ENCODE measurements at regions not wholly inside any gene's neighbourhood (a gene's known extent, or its start where the extent isn't known, plus 50 kb on each side); places are given as distances from the start of the nearest gene placed in this dataset.

DNA sequence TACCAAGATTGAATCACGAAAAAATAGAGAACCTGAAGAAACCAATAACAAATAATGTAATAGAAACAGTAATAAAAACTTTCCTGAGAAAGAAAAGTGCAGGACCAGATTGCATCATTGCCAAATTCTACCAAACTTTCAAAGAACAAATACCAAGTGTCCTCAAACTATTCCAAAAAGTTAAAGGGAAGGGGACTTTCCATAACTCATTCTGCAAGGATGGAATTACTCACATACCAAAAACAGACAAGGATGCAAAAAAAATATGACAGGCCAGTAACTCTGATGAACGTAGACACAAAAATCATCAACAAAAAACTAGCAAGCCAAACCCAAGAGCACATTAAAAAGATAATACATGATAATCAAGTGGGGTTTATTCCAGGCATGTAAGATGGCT lies 172.3 kb upstream of the SLC35G4 start (continued):
- TF ChIP-seq, protein P1, sequence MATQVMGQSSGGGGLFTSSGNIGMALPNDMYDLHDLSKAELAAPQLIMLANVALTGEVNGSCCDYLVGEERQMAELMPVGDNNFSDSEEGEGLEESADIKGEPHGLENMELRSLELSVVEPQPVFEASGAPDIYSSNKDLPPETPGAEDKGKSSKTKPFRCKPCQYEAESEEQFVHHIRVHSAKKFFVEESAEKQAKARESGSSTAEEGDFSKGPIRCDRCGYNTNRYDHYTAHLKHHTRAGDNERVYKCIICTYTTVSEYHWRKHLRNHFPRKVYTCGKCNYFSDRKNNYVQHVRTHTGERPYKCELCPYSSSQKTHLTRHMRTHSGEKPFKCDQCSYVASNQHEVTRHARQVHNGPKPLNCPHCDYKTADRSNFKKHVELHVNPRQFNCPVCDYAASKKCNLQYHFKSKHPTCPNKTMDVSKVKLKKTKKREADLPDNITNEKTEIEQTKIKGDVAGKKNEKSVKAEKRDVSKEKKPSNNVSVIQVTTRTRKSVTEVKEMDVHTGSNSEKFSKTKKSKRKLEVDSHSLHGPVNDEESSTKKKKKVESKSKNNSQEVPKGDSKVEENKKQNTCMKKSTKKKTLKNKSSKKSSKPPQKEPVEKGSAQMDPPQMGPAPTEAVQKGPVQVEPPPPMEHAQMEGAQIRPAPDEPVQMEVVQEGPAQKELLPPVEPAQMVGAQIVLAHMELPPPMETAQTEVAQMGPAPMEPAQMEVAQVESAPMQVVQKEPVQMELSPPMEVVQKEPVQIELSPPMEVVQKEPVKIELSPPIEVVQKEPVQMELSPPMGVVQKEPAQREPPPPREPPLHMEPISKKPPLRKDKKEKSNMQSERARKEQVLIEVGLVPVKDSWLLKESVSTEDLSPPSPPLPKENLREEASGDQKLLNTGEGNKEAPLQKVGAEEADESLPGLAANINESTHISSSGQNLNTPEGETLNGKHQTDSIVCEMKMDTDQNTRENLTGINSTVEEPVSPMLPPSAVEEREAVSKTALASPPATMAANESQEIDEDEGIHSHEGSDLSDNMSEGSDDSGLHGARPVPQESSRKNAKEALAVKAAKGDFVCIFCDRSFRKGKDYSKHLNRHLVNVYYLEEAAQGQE (IDR thresholded peaks at IDR 0.05) = no peak
- TF ChIP-seq FOXA1 (IDR thresholded peaks at IDR 0.05) (no peak), HNF4A (conservative IDR thresholded peaks at IDR 0.05) (no peak), NR2F2 (IDR thresholded peaks at IDR 0.05) (no peak)
- TF ChIP-seq, protein P2, sequence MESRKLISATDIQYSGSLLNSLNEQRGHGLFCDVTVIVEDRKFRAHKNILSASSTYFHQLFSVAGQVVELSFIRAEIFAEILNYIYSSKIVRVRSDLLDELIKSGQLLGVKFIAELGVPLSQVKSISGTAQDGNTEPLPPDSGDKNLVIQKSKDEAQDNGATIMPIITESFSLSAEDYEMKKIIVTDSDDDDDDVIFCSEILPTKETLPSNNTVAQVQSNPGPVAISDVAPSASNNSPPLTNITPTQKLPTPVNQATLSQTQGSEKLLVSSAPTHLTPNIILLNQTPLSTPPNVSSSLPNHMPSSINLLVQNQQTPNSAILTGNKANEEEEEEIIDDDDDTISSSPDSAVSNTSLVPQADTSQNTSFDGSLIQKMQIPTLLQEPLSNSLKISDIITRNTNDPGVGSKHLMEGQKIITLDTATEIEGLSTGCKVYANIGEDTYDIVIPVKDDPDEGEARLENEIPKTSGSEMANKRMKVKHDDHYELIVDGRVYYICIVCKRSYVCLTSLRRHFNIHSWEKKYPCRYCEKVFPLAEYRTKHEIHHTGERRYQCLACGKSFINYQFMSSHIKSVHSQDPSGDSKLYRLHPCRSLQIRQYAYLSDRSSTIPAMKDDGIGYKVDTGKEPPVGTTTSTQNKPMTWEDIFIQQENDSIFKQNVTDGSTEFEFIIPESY (IDR thresholded peaks at IDR 0.05) = no peak

DNA sequence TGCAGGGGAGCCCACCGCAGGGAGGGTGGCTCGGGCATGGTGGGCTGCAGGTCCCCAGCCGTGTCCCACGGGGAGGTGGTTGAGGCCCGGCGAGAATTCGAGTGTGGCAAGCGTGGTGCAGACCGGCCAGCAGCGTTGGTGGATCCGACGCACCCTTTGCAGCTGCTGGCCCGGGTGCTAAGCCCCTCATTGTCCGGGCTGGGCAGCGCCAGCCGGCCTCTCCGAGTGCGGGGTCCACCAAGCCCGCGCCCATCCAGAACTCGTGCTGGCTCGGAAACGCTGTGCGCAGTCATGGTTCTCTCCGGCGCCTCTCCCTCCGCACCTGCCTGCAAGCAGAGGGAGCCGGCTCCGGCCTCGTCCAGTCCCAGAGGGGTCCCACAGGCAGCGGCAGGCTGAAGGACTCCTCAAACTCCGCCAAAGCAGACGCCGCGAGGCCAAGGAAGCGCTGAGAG lies 177.0 kb upstream of the SLC35G4 start:
- TF ChIP-seq, protein P1 (IDR thresholded peaks at IDR 0.05) = no peak
- TF ChIP-seq, protein P3, sequence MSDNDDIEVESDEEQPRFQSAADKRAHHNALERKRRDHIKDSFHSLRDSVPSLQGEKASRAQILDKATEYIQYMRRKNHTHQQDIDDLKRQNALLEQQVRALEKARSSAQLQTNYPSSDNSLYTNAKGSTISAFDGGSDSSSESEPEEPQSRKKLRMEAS (IDR thresholded peaks at IDR 0.05) = no peak
- TF ChIP-seq FOXA2 (IDR thresholded peaks at IDR 0.05) (no peak), NR2F2 (IDR thresholded peaks at IDR 0.05) (no peak), HNF4A (conservative IDR thresholded peaks at IDR 0.05) (no peak), GABPA (IDR thresholded peaks at IDR 0.05 in 1 of 2, conservative IDR thresholded peaks at IDR 0.05 in 1 of 2) (no peak), YY1 (IDR thresholded peaks at IDR 0.05) (no peak), RXRA (IDR thresholded peaks at IDR 0.05) (no peak), RAD21 (IDR thresholded peaks at IDR 0.05) (no peak)
- Histone ChIP-seq H3K27me3 (ENCODE audit: control insufficient read depth in 4 of 4, insufficient read depth in 4 of 4, low read length in 3 of 4) (no peaks in the 10 kb centered on the region), H3K9ac (ENCODE audit: low read depth in 1 of 2, low read length in 2 of 2) (no peak overlapping the region), H3K9me3 (ENCODE audit: control insufficient read depth in 4 of 4, low read length in 3 of 4) (no peaks in the 10 kb centered on the region), H3K27ac (ENCODE audit: low read depth in 1 of 2, low read length in 2 of 2) (no peak overlapping the region), H3K4me1 (ENCODE audit: control insufficient read depth in 4 of 4, insufficient read depth in 4 of 4, low read length in 3 of 4) (no peaks in the 10 kb centered on the region), H3K36me3 (ENCODE audit: control insufficient read depth in 4 of 4, insufficient read depth in 3 of 4, low read depth in 1 of 4, low read length in 3 of 4) (no peaks in the 10 kb centered on the region), H3K4me3 (ENCODE audit: low read depth in 1 of 3, low read length in 3 of 3) (no peak overlapping the region)
- DNase-seq (ENCODE audit: low spot score) = no peak
- WGBS = 93% methylated on average over 36 of the region's 36 CpGs

DNA sequence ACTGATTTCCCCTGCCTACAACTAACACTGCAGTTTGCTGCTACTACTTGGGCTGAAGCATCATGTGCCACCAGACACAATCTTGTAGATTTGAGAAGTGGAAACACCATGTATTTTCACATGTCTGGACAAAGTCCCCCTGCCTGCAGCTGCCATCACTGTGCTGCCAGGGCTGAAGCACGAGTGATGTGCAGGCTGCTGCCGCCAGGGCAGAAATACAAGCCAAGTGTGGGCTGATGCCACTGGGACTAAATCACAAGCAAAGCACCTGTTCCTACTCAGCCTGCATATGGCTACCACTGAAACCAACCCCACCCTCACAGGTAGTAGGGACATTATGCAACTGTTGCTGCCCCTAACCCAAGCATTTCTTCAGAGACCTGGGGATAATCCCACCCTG lies 179.5 kb upstream of the SLC35G4 start:
- H3K9ac ChIP-seq (ENCODE audit: low read depth in 1 of 2, low read length in 2 of 2) = no peak overlapping the region
- no peak overlapping the region for H3K27ac ChIP-seq (ENCODE audit: low read depth in 1 of 2, low read length in 2 of 2)
- H3K9me3 ChIP-seq (ENCODE audit: control insufficient read depth in 4 of 4, low read length in 3 of 4) = no peaks in the 10 kb centered on the region
- DNase-seq (ENCODE audit: low spot score) = no peak
- TF ChIP-seq, protein P3 (IDR thresholded peaks at IDR 0.05) = no peak
- TF ChIP-seq RAD21 (IDR thresholded peaks at IDR 0.05) = no peak
- no peak for TF ChIP-seq FOXA1 (IDR thresholded peaks at IDR 0.05)
- no peak for TF ChIP-seq EGR1 (IDR thresholded peaks at IDR 0.05; ENCODE audit: low read depth in 2 of 2)
- no peak overlapping the region for H3K4me3 ChIP-seq (ENCODE audit: low read depth in 1 of 3, low read length in 3 of 3)
- 87% methylated on average over 2 of the region's 2 CpGs for WGBS
- H3K27me3 ChIP-seq (ENCODE audit: control insufficient read depth in 4 of 4, insufficient read depth in 4 of 4, low read length in 3 of 4) = no peaks in the 10 kb centered on the region
- no peaks in the 10 kb centered on the region for H3K36me3 ChIP-seq (ENCODE audit: control insufficient read depth in 4 of 4, insufficient read depth in 3 of 4, low read depth in 1 of 4, low read length in 3 of 4)
- H3K4me1 ChIP-seq (ENCODE audit: control insufficient read depth in 4 of 4, insufficient read depth in 4 of 4, low read length in 3 of 4) = no peaks in the 10 kb centered on the region

Measured in liver (tissue), 7 donors.